DOHH2 (cell line): ENCODE measurements at regions not wholly inside any gene's neighbourhood (a gene's known extent, or its start where the extent isn't known, plus 50 kb on each side); places are given as distances from the start of the nearest gene placed in this dataset.

ENCODE experiments used
- CTCF ChIP-seq: fragments of 200-600 bp; sonication (generic); IDR thresholded peaks from one replicate; pipeline ENCODE4 v1.5.1; 2014; ENCODE audit warnings: antibody characterized with exemption, mild to moderate bottlenecking, low read depth, low read length; ENCODE audit not compliant: poor library complexity, severe bottlenecking
- EZH2phosphoT487 ChIP-seq: fragments of 200-600 bp; sonication (generic); IDR thresholded peaks from 2 replicates; pipeline ENCODE4 v1.6.1; 2017; ENCODE audit warnings: borderline replicate concordance, mild to moderate bottlenecking, antibody characterized with exemption, low read length, moderate library complexity, mixed read lengths

- TF ChIP-seq CTCF (no peak), EZH2phosphoT487 (no peak)
Observed at GRCh38 chr19:28326746-28327145, 886.2 kb downstream of the UQCRFS1 start.
